WTC11 (cell line): ENCODE measurements at regions not wholly inside any gene's neighbourhood (a gene's known extent, or its start where the extent isn't known, plus 50 kb on each side); places are given as distances from the start of the nearest gene placed in this dataset.

Source experiments
- AR ChIP-seq: fragments of 250-450 bp; sonication (Bioruptor Pico); IDR thresholded peaks from 2 replicates; pipeline ENCODE4 v1.9.0; 2021; ENCODE audit warnings: mild to moderate bottlenecking
- CTCF ChIP-seq: fragments of 200-600 bp; IDR thresholded peaks from 2 replicates; pipeline ENCODE4 v1.8.0; 2022; ENCODE audit warnings: antibody characterized with exemption
- FOXK1 ChIP-seq: sonication (generic); formaldehyde crosslinking; IDR thresholded peaks from 2 replicates; pipeline ENCODE4 v1.8.0; 2022; ENCODE audit warnings: mild to moderate bottlenecking, moderate library complexity, missing genetic modification reagents
- FOXP1 ChIP-seq: sonication (generic); formaldehyde crosslinking; IDR thresholded peaks from 2 replicates; pipeline ENCODE4 v1.8.0; 2022; ENCODE audit warnings: missing genetic modification reagents, mild to moderate bottlenecking, moderate library complexity, borderline replicate concordance
- HMGA2 ChIP-seq: fragments of 250-450 bp; sonication (Bioruptor Pico); IDR thresholded peaks from 2 replicates; pipeline ENCODE4 v1.4.0; 2021; ENCODE audit warnings: mild to moderate bottlenecking, moderate library complexity
- NFE2L1 ChIP-seq: sonication (generic); formaldehyde crosslinking; IDR thresholded peaks from 2 replicates; pipeline ENCODE4 v1.8.1; 2023; ENCODE audit warnings: missing genetic modification reagents
- NR3C1 ChIP-seq: sonication (generic); formaldehyde crosslinking; conservative IDR thresholded peaks from 2 replicates; pipeline ENCODE4 v1.8.1; 2023; ENCODE audit warnings: low read depth, mild to moderate bottlenecking, missing genetic modification reagents
- RORB ChIP-seq: fragments of 250-450 bp; sonication (Bioruptor Pico); IDR thresholded peaks from 2 replicates; pipeline ENCODE4 v1.9.0; 2021; ENCODE audit warnings: mild to moderate bottlenecking
- SP1 ChIP-seq: sonication (generic); formaldehyde crosslinking; conservative IDR thresholded peaks from 2 replicates; pipeline ENCODE4 v1.8.1; 2022; ENCODE audit warnings: missing genetic modification reagents
- ZNF416 ChIP-seq: fragments of 250-450 bp; sonication (Bioruptor Pico); IDR thresholded peaks from 2 replicates; pipeline ENCODE4 v1.9.0; 2021; ENCODE audit warnings: mild to moderate bottlenecking, inconsistent platforms
- TF ChIP-seq, protein P1 (sequence below): sonication (generic); formaldehyde crosslinking; IDR thresholded peaks from 2 replicates; pipeline ENCODE4 v1.8.1; 2023; ENCODE audit warnings: mild to moderate bottlenecking, missing genetic modification reagents, moderate library complexity
- TF ChIP-seq, protein P2 (sequence below): sonication (generic); formaldehyde crosslinking; conservative IDR thresholded peaks from 2 replicates; pipeline ENCODE4 v1.8.1; 2022; ENCODE audit warnings: mild to moderate bottlenecking, missing genetic modification reagents

DNA sequence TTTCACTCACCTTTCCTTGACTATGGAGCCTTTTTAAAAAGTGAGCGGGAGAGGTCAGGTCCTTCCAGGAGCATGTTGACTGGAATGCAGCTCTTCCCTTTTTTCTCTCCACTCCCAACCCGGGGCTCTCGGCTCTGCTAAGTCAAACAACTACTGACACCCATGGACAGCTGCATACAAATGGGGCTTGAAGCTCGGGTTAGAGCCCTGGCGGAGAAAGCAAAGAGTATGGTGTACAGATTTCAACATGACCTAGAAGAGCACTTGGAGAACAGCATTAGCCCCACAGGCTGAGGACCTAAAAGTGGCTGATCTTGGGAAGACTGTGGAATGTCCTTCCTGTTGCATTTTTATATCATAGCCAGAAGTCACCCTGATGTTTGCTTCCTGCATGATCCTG, 162.0 kb upstream of the STMND1 start:
- TF ChIP-seq CTCF (no peak), AR (no peak), SP1 (no peak), HMGA2 (CRISPR knock-in tag) (no peak), RORB (CRISPR knock-in tag) (no peak), NFE2L1 (CRISPR knock-in tag) (no peak), FOXP1 (CRISPR knock-in tag) (no peak), NR3C1 (no peak), ZNF416 (CRISPR knock-in tag) (no peak), FOXK1 (no peak)
- TF ChIP-seq, protein P1, sequence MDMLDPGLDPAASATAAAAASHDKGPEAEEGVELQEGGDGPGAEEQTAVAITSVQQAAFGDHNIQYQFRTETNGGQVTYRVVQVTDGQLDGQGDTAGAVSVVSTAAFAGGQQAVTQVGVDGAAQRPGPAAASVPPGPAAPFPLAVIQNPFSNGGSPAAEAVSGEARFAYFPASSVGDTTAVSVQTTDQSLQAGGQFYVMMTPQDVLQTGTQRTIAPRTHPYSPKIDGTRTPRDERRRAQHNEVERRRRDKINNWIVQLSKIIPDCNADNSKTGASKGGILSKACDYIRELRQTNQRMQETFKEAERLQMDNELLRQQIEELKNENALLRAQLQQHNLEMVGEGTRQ (CRISPR knock-in tag), result no peak
- TF ChIP-seq, protein P2, sequence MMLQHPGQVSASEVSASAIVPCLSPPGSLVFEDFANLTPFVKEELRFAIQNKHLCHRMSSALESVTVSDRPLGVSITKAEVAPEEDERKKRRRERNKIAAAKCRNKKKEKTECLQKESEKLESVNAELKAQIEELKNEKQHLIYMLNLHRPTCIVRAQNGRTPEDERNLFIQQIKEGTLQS (CRISPR knock-in tag), result no peak
